Fibroblast of lung (primary cell): ENCODE measurements at regions not wholly inside any gene's neighbourhood (a gene's known extent, or its start where the extent isn't known, plus 50 kb on each side); places are given as distances from the start of the nearest gene placed in this dataset.
A peak's percentile ranks its signal among the peaks of the same experiment; 100 is the strongest.

Experiments used
- DNase-seq, 2 donors: peaks; one replicate each; pipeline versions ENCODE4 v3.0.0 to v3.0.0-alpha.2; 2010; ENCODE audit warnings: low read depth in 2 of 2
- H2AFZ ChIP-seq: 2 replicates; pipeline ENCODE4 v1.5.1; 2012; ENCODE audit warnings: low read length, control low read depth, inconsistent platforms
- H3K27ac ChIP-seq: 2 replicates; pipeline ENCODE4 v1.5.1; 2011; ENCODE audit warnings: low read length, control low read depth; ENCODE audit not compliant: insufficient read depth
- H3K27me3 ChIP-seq: 2 replicates; pipeline ENCODE4 v1.5.1; 2011; ENCODE audit warnings: mild to moderate bottlenecking, low read length; ENCODE audit not compliant: control insufficient read depth, insufficient read depth
- H3K36me3 ChIP-seq: 2 replicates; pipeline ENCODE4 v1.5.1; 2011; ENCODE audit warnings: low read length; ENCODE audit not compliant: control insufficient read depth, insufficient read depth
- H3K4me1 ChIP-seq: 2 replicates; pipeline ENCODE4 v1.5.1; 2011; ENCODE audit warnings: low read length; ENCODE audit not compliant: control insufficient read depth, insufficient read depth; ENCODE audit errors: extremely low read depth
- H3K4me2 ChIP-seq: 2 replicates; pipeline ENCODE4 v1.5.1; 2011; ENCODE audit warnings: low read length, control low read depth; ENCODE audit not compliant: insufficient read depth; ENCODE audit errors: extremely low read depth
- H3K4me3 ChIP-seq, 4 experiments: fragments of 200-600 bp in 1 of 4; sonication (generic) in 1 of 4; replicated peaks in 1 of 4; 2 replicates each; pipeline ENCODE4 v1.5.1; 2011 to 2016; ENCODE audit warnings: low read length in 4 of 4, low read depth in 3 of 4, mild to moderate bottlenecking in 3 of 4, control low read depth in 2 of 4, inconsistent platforms in 1 of 4, mixed read lengths in 1 of 4; ENCODE audit not compliant: insufficient read depth in 1 of 4; ENCODE audit errors: control extremely low read depth in 1 of 4
- H3K79me2 ChIP-seq: 2 replicates; pipeline ENCODE4 v1.5.1; 2012; ENCODE audit warnings: mild to moderate bottlenecking, low read length, inconsistent platforms; ENCODE audit not compliant: control insufficient read depth, insufficient read depth
- H3K9ac ChIP-seq: 2 replicates; pipeline ENCODE4 v1.5.1; 2011; ENCODE audit warnings: mild to moderate bottlenecking, low read length, control low read depth; ENCODE audit not compliant: insufficient read depth
- H3K9me3 ChIP-seq: 2 replicates; pipeline ENCODE4 v1.5.1; 2012; ENCODE audit warnings: low read depth, low read length; ENCODE audit not compliant: control insufficient read depth, insufficient read depth
- H4K20me1 ChIP-seq: 2 replicates; pipeline ENCODE4 v1.5.1; 2011; ENCODE audit warnings: low read length; ENCODE audit not compliant: control insufficient read depth, insufficient read depth; ENCODE audit errors: extremely low read depth
- CTCF ChIP-seq, 2 donors: IDR thresholded peaks in 1 of 2; conservative IDR thresholded peaks in 1 of 2; 1 replicate in 1 of 2; 2 replicates in 1 of 2; pipeline ENCODE4 v1.5.1; 2011 to 2012; ENCODE audit warnings: low read length in 2 of 2, control low read depth in 1 of 2, inconsistent platforms in 1 of 2, low read depth in 1 of 2, mild to moderate bottlenecking in 1 of 2
- EZH2 ChIP-seq: IDR thresholded peaks from 2 replicates; pipeline ENCODE4 v1.5.1; 2012; ENCODE audit warnings: low read length, control low read depth, mild to moderate bottlenecking; ENCODE audit errors: missing control alignments

- no peak overlapping the region for H3K4me2 ChIP-seq
- no peak overlapping the region for H2AFZ ChIP-seq
- no peaks in the 10 kb centered on the region for H3K79me2 ChIP-seq
- H3K27me3 ChIP-seq: no peaks in the 10 kb centered on the region
- no peak overlapping the region for H3K9ac ChIP-seq
- H3K27ac ChIP-seq: no peak overlapping the region
- H3K4me3 ChIP-seq: no peak overlapping the region
- H3K4me1 ChIP-seq: peaks cover 4% of the 10 kb centered on the region
- H3K9me3 ChIP-seq: no peaks in the 10 kb centered on the region
- no peaks in the 10 kb centered on the region for H3K36me3 ChIP-seq
- TF ChIP-seq CTCF (conservative IDR thresholded peaks at IDR 0.05 in 1 of 2, IDR thresholded peaks at IDR 0.05 in 1 of 2; ENCODE audit: low read depth in 1 of 2, low read length in 2 of 2): no peak
- DNase-seq: peak in 1 of 2 donors; percentile 8
- no peaks in the 10 kb centered on the region for H4K20me1 ChIP-seq
These were observed 447.5 kb downstream of the TNS1 start for GRCh38 chr2:217555081-217555876.

GRCh38 chr2:217553679-217554078, 449.1 kb downstream of the TNS1 start:
- Histone ChIP-seq H3K79me2 (no peaks in the 10 kb centered on the region), H3K27me3 (no peaks in the 10 kb centered on the region), H3K9ac (no peak overlapping the region), H3K36me3 (no peaks in the 10 kb centered on the region), H4K20me1 (no peaks in the 10 kb centered on the region), H2AFZ (no peak overlapping the region), H3K4me1 (peaks cover 4% of the 10 kb centered on the region), H3K4me2 (no peak overlapping the region), H3K4me3 (no peak overlapping the region), H3K27ac (no peak overlapping the region), H3K9me3 (no peaks in the 10 kb centered on the region)
- TF ChIP-seq CTCF (conservative IDR thresholded peaks at IDR 0.05 in 1 of 2, IDR thresholded peaks at IDR 0.05 in 1 of 2; ENCODE audit: low read depth in 1 of 2, low read length in 2 of 2): no peak
- no peak for DNase-seq

GRCh38 chr2:217553202-217553601, 449.6 kb downstream of the TNS1 start:
- H3K9me3 ChIP-seq: no peaks in the 10 kb centered on the region
- no peak overlapping the region for H3K27ac ChIP-seq
- no peak overlapping the region for H3K9ac ChIP-seq
- no peaks in the 10 kb centered on the region for H4K20me1 ChIP-seq
- H3K27me3 ChIP-seq: no peaks in the 10 kb centered on the region
- no peak for TF ChIP-seq EZH2
- TF ChIP-seq CTCF (conservative IDR thresholded peaks at IDR 0.05 in 1 of 2, IDR thresholded peaks at IDR 0.05 in 1 of 2; ENCODE audit: low read depth in 1 of 2, low read length in 2 of 2): no peak
- H3K4me2 ChIP-seq: no peak overlapping the region
- no peak for DNase-seq
- H3K4me1 ChIP-seq: peaks cover 4% of the 10 kb centered on the region
- H3K36me3 ChIP-seq: no peaks in the 10 kb centered on the region
- no peak overlapping the region for H3K4me3 ChIP-seq
- H2AFZ ChIP-seq: no peak overlapping the region
- H3K79me2 ChIP-seq: no peaks in the 10 kb centered on the region
